Keratinocyte (primary cell): ENCODE measurements at regions not wholly inside any gene's neighbourhood (a gene's known extent, or its start where the extent isn't known, plus 50 kb on each side); places are given as distances from the start of the nearest gene placed in this dataset.

Experiments used
- DNase-seq: peaks from one replicate; pipeline ENCODE4 v3.0.0-alpha.2; 2011; ENCODE audit warnings: low read depth, missing footprints, low spot score
- FAIRE-seq: peaks from 2 replicates; lab custom pipeline; 2011; peaks lifted over from hg19 to GRCh38; lab: Jason Lieb, UNC
- H2AFZ ChIP-seq: 2 replicates; pipeline ENCODE4 v1.6.0; 2012; ENCODE audit warnings: low read length, control low read depth, inconsistent platforms; ENCODE audit not compliant: control insufficient read depth
- H3K27ac ChIP-seq: 2 replicates; pipeline ENCODE4 v1.5.1; 2011; ENCODE audit warnings: low read length; ENCODE audit not compliant: control insufficient read depth, insufficient read depth
- H3K27me3 ChIP-seq: 3 replicates; pipeline ENCODE4 v1.6.0; 2011; ENCODE audit warnings: low read length; ENCODE audit not compliant: control insufficient read depth, insufficient read depth; ENCODE audit errors: extremely low read depth
- H3K36me3 ChIP-seq, 2 experiments: 2 replicates in 1 of 2; 3 replicates in 1 of 2; pipeline ENCODE4 v1.5.1; 2011; ENCODE audit warnings: low read length in 2 of 2, mild to moderate bottlenecking in 1 of 2; ENCODE audit not compliant: control insufficient read depth in 2 of 2, insufficient read depth in 2 of 2; ENCODE audit errors: extremely low read depth in 1 of 2
- H3K4me1 ChIP-seq: 3 replicates; pipeline ENCODE4 v1.5.1; 2011; ENCODE audit warnings: low read length; ENCODE audit not compliant: control insufficient read depth, insufficient read depth; ENCODE audit errors: extremely low read depth
- H3K4me2 ChIP-seq: 3 replicates; pipeline ENCODE4 v1.6.0; 2011; ENCODE audit warnings: low read depth, low read length; ENCODE audit not compliant: control insufficient read depth, insufficient read depth; ENCODE audit errors: extremely low read depth
- H3K4me3 ChIP-seq, 3 experiments: fragments of 200-600 bp in 1 of 3; sonication (generic) in 1 of 3; 2 replicates in 2 of 3; 3 replicates in 1 of 3; pipeline ENCODE4 v1.5.1; 2011 to 2016; ENCODE audit warnings: low read length in 3 of 3, mild to moderate bottlenecking in 3 of 3, control low read depth in 2 of 3, inconsistent platforms in 1 of 3, low read depth in 1 of 3, mixed read lengths in 1 of 3, mixed run types in 1 of 3, moderate library complexity in 1 of 3; ENCODE audit not compliant: control insufficient read depth in 2 of 3, insufficient read depth in 2 of 3; ENCODE audit errors: extremely low read depth in 1 of 3
- H3K79me2 ChIP-seq: 2 replicates; pipeline ENCODE4 v1.6.0; 2012; ENCODE audit warnings: low read length; ENCODE audit not compliant: control insufficient read depth, insufficient read depth
- H3K9ac ChIP-seq: 3 replicates; pipeline ENCODE4 v1.6.0; 2011; ENCODE audit warnings: low read length; ENCODE audit not compliant: control insufficient read depth, insufficient read depth; ENCODE audit errors: extremely low read depth
- H3K9me1 ChIP-seq: 3 replicates; pipeline ENCODE4 v1.6.0; 2011; ENCODE audit warnings: low read length; ENCODE audit not compliant: control insufficient read depth, insufficient read depth; ENCODE audit errors: extremely low read depth
- H3K9me3 ChIP-seq: 2 replicates; pipeline ENCODE4 v1.5.1; 2012; ENCODE audit warnings: low read depth, low read length; ENCODE audit not compliant: control insufficient read depth
- H4K20me1 ChIP-seq: 3 replicates; pipeline ENCODE4 v1.6.0; 2011; ENCODE audit warnings: low read length; ENCODE audit not compliant: control insufficient read depth, insufficient read depth; ENCODE audit errors: extremely low read depth
- EZH2 ChIP-seq: IDR thresholded peaks from one replicate; pipeline ENCODE4 v1.6.1; 2012; ENCODE audit warnings: inconsistent platforms, mild to moderate bottlenecking, low read length, moderate library complexity
- dilution Hi-C: fragments of 300-500 bp; cut with MboI; formaldehyde crosslinking; loops from one replicate; pipeline ENCODE4 v1.7.0; 2020; ENCODE audit warnings: low sequenced_read_pairs; ENCODE audit not compliant: extremely low pct_ligation_motif_present
- TF ChIP-seq, protein P1 (sequence below), 3 experiments: IDR thresholded peaks in 1 of 3; conservative IDR thresholded peaks in 1 of 3; optimal IDR thresholded peaks in 1 of 3; 2 replicates in 2 of 3; 3 replicates in 1 of 3; pipeline versions ENCODE3 to v1.5.1; 2011; ENCODE audit warnings: low read length in 3 of 3, mild to moderate bottlenecking in 3 of 3, moderate library complexity in 2 of 3, control low read depth in 1 of 3, inconsistent platforms in 1 of 3; ENCODE audit not compliant: insufficient read depth in 2 of 3; ENCODE audit errors: extremely low read depth in 1 of 3

DNA sequence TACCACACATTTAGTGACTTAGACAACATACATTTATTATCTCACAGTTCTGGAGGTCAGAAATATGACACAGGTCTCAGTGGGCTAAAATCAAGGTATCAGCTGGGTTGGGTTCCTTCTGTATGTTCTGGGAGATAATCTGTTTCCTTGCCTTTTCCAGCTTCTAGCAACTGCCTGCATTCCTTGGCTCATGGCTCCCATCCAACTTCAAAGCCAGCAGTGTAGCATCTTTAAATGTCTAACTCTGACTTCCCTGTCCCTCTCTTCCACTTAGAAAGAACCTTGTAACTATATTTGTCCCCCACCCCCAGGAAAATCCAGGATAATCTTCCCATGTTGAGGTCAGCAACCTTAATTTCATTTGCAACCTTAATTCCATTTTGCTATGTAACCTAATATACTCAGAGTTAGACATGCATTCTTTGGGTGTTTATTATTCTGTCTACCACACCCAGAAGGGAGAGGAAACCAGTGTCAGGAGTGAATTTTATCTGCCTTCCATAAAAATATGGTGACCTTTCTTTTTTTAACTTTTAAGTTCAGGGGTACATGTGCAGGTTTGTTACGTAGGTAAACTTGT lies 57.3 kb upstream of the SMIM30 start:
- no peak for TF ChIP-seq EZH2
- TF ChIP-seq, protein P1, sequence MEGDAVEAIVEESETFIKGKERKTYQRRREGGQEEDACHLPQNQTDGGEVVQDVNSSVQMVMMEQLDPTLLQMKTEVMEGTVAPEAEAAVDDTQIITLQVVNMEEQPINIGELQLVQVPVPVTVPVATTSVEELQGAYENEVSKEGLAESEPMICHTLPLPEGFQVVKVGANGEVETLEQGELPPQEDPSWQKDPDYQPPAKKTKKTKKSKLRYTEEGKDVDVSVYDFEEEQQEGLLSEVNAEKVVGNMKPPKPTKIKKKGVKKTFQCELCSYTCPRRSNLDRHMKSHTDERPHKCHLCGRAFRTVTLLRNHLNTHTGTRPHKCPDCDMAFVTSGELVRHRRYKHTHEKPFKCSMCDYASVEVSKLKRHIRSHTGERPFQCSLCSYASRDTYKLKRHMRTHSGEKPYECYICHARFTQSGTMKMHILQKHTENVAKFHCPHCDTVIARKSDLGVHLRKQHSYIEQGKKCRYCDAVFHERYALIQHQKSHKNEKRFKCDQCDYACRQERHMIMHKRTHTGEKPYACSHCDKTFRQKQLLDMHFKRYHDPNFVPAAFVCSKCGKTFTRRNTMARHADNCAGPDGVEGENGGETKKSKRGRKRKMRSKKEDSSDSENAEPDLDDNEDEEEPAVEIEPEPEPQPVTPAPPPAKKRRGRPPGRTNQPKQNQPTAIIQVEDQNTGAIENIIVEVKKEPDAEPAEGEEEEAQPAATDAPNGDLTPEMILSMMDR (optimal IDR thresholded peaks at IDR 0.05 in 1 of 3, IDR thresholded peaks at IDR 0.05 in 1 of 3, conservative IDR thresholded peaks at IDR 0.05 in 1 of 3; ENCODE audit: extremely low read depth in 1 of 3, insufficient read depth in 2 of 3, low read length in 3 of 3): no peak
- no peaks in the 10 kb centered on the region for H3K9me3 ChIP-seq
- no peaks in the 10 kb centered on the region for H3K27me3 ChIP-seq
- no peak overlapping the region for H2AFZ ChIP-seq
- dilution Hi-C loops: no loop called here
- no peaks in the 10 kb centered on the region for H3K36me3 ChIP-seq
- no peak for DNase-seq
- H3K4me3 ChIP-seq: no peak overlapping the region
- no peaks in the 10 kb centered on the region for H4K20me1 ChIP-seq
- H3K9me1 ChIP-seq: no peaks in the 10 kb centered on the region
- no peak overlapping the region for H3K9ac ChIP-seq
- H3K79me2 ChIP-seq: no peaks in the 10 kb centered on the region
- H3K27ac ChIP-seq: no peak overlapping the region
- FAIRE-seq: no peak
- no peaks in the 10 kb centered on the region for H3K4me1 ChIP-seq
- H3K4me2 ChIP-seq: no peak overlapping the region

DNA sequence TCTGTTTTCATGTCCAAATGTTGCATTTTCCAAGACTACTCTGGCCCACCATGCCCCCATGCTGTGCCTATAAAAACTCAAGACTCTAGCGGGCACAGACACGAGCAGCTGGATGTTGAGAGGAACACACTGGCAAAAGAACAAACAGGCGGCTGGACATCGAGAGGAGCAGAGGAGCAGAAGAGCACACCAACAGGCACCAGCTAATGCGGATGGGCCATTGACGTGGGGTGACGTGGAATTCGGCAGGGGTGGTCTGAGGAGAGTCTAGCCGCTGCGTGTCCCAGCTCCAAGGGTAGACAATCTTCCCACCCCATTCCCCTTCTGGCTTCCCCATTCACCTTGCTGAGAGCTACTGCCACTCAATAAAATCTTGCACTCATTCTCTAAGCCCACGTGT lies 54.4 kb upstream of the SMIM30 start:
- dilution Hi-C loops: no loop called here
- Histone ChIP-seq H3K9me1 (no peaks in the 10 kb centered on the region), H3K4me3 (no peak overlapping the region), H3K27me3 (no peaks in the 10 kb centered on the region), H3K27ac (no peak overlapping the region), H3K36me3 (no peaks in the 10 kb centered on the region), H3K79me2 (no peaks in the 10 kb centered on the region), H2AFZ (no peak overlapping the region), H3K9me3 (no peaks in the 10 kb centered on the region), H3K4me2 (no peak overlapping the region), H3K9ac (no peak overlapping the region), H4K20me1 (no peaks in the 10 kb centered on the region), H3K4me1 (no peaks in the 10 kb centered on the region)
- TF ChIP-seq EZH2: no peak
- TF ChIP-seq, protein P1 (optimal IDR thresholded peaks at IDR 0.05 in 1 of 3, IDR thresholded peaks at IDR 0.05 in 1 of 3, conservative IDR thresholded peaks at IDR 0.05 in 1 of 3; ENCODE audit: extremely low read depth in 1 of 3, insufficient read depth in 2 of 3, low read length in 3 of 3): no peak
- DNase-seq (no peak), FAIRE-seq (no peak)
